ENCODE measurements at regions not wholly inside any gene's neighbourhood (a gene's known extent, or its start where the extent isn't known, plus 50 kb on each side); places are given as distances from the start of the nearest gene placed in this dataset.

GRCh38 chr6:170210651-170211403, 80.1 kb downstream of the DLL1 start:
- TF ChIP-seq CTCF (IDR thresholded peaks at IDR 0.05) (no peak), POLR2AphosphoS5 (IDR thresholded peaks at IDR 0.05) (no peak), EP300 (IDR thresholded peaks at IDR 0.05) (no peak), POLR2A (IDR thresholded peaks at IDR 0.05) (no peak)

All from upper lobe of left lung (tissue), 4 donors.